Upper lobe of right lung (tissue), 1 donor: ENCODE measurements at regions not wholly inside any gene's neighbourhood (a gene's known extent, or its start where the extent isn't known, plus 50 kb on each side); places are given as distances from the start of the nearest gene placed in this dataset.

Source experiments
- ATAC-seq: fragments of 200-7000 bp; cut with Tn5 transposase; one replicate; pipeline ENCODE4 v1.9.1; 2020; ENCODE audit warnings: mild to moderate bottlenecking, moderate library complexity
- DNase-seq: peaks from one replicate; pipeline ENCODE4 v3.0.0-alpha.2; 2020
- H3K27ac ChIP-seq: fragments of 200-600 bp; one replicate; pipeline ENCODE4 v1.8.0; 2022
- H3K27me3 ChIP-seq: fragments of 200-600 bp; one replicate; pipeline ENCODE4 v1.8.0; 2022; ENCODE audit warnings: mild to moderate bottlenecking
- H3K36me3 ChIP-seq: fragments of 200-600 bp; one replicate; pipeline ENCODE4 v1.8.0; 2022
- H3K4me1 ChIP-seq: fragments of 200-600 bp; one replicate; pipeline ENCODE4 v1.8.0; 2022
- H3K4me3 ChIP-seq: fragments of 200-600 bp; one replicate; pipeline ENCODE4 v1.8.0; 2022; ENCODE audit warnings: mild to moderate bottlenecking
- H3K9me3 ChIP-seq: fragments of 200-600 bp; one replicate; pipeline ENCODE4 v1.8.0; 2022
- intact Hi-C: fragments of 100-400 bp; cut with DNase I; formaldehyde crosslinking; loops from one replicate; pipeline ENCODE4 v1.11.0; 2022
- TF ChIP-seq, protein P1 (sequence below): fragments of 200-600 bp; IDR thresholded peaks from one replicate; pipeline ENCODE4 v1.8.0; 2022; ENCODE audit warnings: antibody characterized with exemption
- donor health status: DM: no; HTN: yes; CAD: no; lungs with severe emphysema.

DNA sequence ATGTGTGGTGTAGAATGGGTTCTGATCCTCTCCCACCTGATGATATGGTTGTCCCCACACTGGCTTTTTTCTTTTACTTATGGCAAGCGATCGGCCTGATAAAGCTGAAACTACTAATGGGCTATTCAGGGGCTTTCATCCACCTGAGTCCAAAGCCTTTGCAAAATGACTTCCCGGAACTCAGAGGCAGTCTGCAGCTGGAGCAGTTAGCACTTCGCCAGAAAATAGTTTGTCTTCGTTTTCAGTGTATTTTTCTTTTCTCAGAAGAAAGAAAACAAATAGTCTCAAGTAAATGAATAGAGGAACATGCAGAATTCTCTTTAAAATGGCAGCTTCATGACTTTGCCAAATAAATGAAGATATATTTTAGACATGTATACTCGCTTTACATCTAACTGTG lies 306.0 kb upstream of the ADAMTS9 start:
- DNase-seq (no peak), ATAC-seq (no peak)
- H3K4me1 ChIP-seq, result no peaks in the 10 kb centered on the region
- intact Hi-C loops, result no loop called here
- no peaks in the 10 kb centered on the region for H3K36me3 ChIP-seq
- no peaks in the 10 kb centered on the region for H3K9me3 ChIP-seq
- TF ChIP-seq, protein P1, sequence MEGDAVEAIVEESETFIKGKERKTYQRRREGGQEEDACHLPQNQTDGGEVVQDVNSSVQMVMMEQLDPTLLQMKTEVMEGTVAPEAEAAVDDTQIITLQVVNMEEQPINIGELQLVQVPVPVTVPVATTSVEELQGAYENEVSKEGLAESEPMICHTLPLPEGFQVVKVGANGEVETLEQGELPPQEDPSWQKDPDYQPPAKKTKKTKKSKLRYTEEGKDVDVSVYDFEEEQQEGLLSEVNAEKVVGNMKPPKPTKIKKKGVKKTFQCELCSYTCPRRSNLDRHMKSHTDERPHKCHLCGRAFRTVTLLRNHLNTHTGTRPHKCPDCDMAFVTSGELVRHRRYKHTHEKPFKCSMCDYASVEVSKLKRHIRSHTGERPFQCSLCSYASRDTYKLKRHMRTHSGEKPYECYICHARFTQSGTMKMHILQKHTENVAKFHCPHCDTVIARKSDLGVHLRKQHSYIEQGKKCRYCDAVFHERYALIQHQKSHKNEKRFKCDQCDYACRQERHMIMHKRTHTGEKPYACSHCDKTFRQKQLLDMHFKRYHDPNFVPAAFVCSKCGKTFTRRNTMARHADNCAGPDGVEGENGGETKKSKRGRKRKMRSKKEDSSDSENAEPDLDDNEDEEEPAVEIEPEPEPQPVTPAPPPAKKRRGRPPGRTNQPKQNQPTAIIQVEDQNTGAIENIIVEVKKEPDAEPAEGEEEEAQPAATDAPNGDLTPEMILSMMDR, result no peak
- no peaks in the 10 kb centered on the region for H3K27me3 ChIP-seq
- H3K27ac ChIP-seq, result no peak overlapping the region
- H3K4me3 ChIP-seq, result no peak overlapping the region

DNA sequence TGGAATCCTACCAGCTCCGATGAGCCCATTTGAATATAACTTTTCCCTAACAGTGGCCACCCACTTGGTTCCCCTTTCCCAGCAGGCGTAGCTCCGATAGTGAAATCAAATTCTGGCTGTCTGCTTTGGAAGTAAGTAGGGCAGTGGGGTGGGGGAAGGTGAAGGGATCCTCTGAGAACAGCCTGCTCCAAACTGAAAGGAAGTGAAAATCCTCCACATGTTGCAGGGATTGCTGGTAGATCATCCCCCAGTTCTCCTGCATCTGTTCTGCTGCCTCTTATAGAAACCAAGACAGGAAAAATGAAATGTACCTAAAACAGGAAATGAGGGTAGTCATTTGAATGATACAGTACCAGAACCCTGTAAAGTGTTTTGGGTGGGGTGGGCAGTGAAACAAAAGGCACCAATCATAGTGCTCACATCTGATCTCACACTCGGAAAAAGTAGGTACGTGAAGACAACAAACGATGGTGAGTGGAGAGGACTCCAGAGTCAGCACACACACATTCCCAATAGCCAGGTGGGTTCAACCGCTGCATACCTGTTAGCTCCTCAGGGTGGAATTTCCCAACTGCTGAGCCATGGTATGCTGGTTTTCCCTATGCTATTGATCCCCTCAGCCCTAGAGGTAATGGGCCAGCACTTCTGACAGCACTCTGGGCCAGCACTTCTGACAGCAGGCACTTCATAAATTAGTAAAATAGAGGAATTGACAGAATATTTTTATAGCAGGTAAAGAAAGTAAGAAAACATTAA lies 304.9 kb upstream of the ADAMTS9 start:
- Histone ChIP-seq H3K27me3 (no peaks in the 10 kb centered on the region), H3K36me3 (no peaks in the 10 kb centered on the region), H3K9me3 (no peaks in the 10 kb centered on the region), H3K4me3 (no peak overlapping the region), H3K4me1 (no peaks in the 10 kb centered on the region), H3K27ac (no peak overlapping the region)
- no peak for ATAC-seq
- TF ChIP-seq, protein P1, result no peak
- intact Hi-C loops, result no loop called here
- no peak for DNase-seq

DNA sequence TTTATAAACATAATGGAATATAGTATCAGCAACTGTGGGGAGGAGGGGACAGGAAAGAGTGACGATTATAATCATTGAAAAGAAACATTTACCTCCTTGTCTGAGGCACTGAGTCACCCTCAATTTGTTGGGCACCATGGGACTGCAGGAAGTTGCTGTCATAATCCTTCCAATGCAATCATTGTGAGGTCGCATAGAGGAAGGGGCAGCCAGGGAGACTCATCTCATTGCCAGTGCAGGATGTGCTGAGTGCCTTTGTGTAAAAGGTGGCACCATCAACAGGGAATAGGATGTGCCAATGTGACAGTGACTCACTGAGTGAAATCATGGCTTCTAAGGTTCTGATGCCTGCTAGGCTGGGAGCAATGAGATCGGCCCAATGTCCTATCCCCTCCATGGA lies 300.4 kb upstream of the ADAMTS9 start:
- no peaks in the 10 kb centered on the region for H3K36me3 ChIP-seq
- intact Hi-C loops, result no loop called here
- DNase-seq (no peak), ATAC-seq (no peak)
- no peaks in the 10 kb centered on the region for H3K9me3 ChIP-seq
- no peaks in the 10 kb centered on the region for H3K4me1 ChIP-seq
- no peak overlapping the region for H3K27ac ChIP-seq
- no peaks in the 10 kb centered on the region for H3K27me3 ChIP-seq
- H3K4me3 ChIP-seq, result no peak overlapping the region
- TF ChIP-seq, protein P1, result no peak

DNA sequence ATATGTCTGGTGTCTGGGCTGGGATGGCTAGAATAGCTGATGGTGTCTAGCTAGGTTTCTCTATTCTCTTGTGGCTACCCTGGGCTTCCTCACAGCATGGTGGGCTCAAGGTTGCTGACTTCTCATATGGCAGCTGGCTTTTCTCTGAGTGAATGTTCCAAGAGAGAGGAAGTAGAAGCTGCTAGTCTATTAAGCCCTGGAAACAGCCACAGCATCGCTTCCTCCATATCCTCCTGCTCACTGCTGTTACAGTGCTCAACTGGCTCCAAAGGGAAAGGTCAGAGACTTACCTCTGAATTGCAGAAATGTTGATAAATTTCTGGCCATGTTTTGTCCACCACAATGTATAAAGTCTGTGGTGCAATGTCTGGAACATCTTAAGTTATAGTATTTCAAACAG lies 299.9 kb upstream of the ADAMTS9 start:
- ATAC-seq (no peak), DNase-seq (no peak)
- Histone ChIP-seq H3K27ac (no peak overlapping the region), H3K36me3 (no peaks in the 10 kb centered on the region), H3K27me3 (no peaks in the 10 kb centered on the region), H3K4me1 (no peaks in the 10 kb centered on the region), H3K9me3 (no peaks in the 10 kb centered on the region), H3K4me3 (no peak overlapping the region)
- intact Hi-C loops, result no loop called here
- TF ChIP-seq, protein P1, result no peak

DNA sequence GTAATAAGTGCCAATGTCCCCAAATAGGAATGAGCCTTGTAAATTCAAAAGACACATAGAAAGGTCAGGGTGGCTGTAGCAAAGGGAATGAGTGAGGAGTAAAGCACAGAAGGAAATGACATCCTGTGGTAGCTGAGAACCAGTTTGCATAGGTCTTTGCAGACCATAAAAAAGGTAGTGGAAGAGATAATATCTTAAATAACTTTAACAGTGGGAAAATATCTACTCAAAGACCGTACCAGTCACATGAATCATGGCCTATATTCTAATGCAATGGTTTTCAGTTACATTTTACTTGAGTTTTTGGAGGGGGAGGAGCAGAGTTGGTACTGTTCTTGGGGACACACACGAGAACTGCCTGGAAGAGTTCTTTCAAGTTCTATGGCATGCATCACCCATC lies 297.3 kb upstream of the ADAMTS9 start:
- no peak for DNase-seq

More for the DNA sequence above, 297.3 kb upstream of the ADAMTS9 start:
- H3K27me3 ChIP-seq, result no peaks in the 10 kb centered on the region
- ATAC-seq, result no peak
- H3K27ac ChIP-seq, result no peak overlapping the region
- no peak overlapping the region for H3K4me3 ChIP-seq
- H3K9me3 ChIP-seq, result no peaks in the 10 kb centered on the region
- intact Hi-C loops, result no loop called here
- TF ChIP-seq, protein P1, result no peak
- no peaks in the 10 kb centered on the region for H3K36me3 ChIP-seq
- H3K4me1 ChIP-seq, result no peaks in the 10 kb centered on the region
